ENCODE measurements at regions not wholly inside any gene's neighbourhood (a gene's known extent, or its start where the extent isn't known, plus 50 kb on each side); places are given as distances from the start of the nearest gene placed in this dataset.

- ChIA-PET POLR2A (no interaction called here), CTCF (no interaction called here)
- DNase-seq (ENCODE audit: low read depth, low spot score): no peak
- TF ChIP-seq CTCF (IDR thresholded peaks at IDR 0.05; ENCODE audit: insufficient read depth, low read length, missing control alignments): no peak
- H3K4me3 ChIP-seq (ENCODE audit: low read depth, low read length): no peak overlapping the region
Observed at GRCh38 chr15:55126111-55126510, 70.6 kb downstream of the RSL24D1 start.

GRCh38 chr15:55124616-55125015 is 72.1 kb downstream of the RSL24D1 start:
- no peak for TF ChIP-seq CTCF (IDR thresholded peaks at IDR 0.05; ENCODE audit: insufficient read depth, low read length, missing control alignments)
- no peak for DNase-seq (ENCODE audit: low read depth, low spot score)
- ChIA-PET CTCF (no interaction called here), POLR2A (no interaction called here)
- H3K4me3 ChIP-seq (ENCODE audit: low read depth, low read length): no peak overlapping the region

GRCh38 chr15:55118344-55118870 is 78.3 kb downstream of the RSL24D1 start:
- ChIA-PET CTCF (interaction anchor here (0.7 kb wide), 1 partner anchor 48 kb away, joined by 3 read pairs; no protein-coding TSS in a partner anchor), POLR2A (no interaction called here)
- no peak overlapping the region for H3K4me3 ChIP-seq (ENCODE audit: low read depth, low read length)
- DNase-seq (ENCODE audit: low read depth, low spot score): no peak
- no peak for TF ChIP-seq CTCF (IDR thresholded peaks at IDR 0.05; ENCODE audit: insufficient read depth, low read length, missing control alignments)

- no peak for TF ChIP-seq CTCF (IDR thresholded peaks at IDR 0.05; ENCODE audit: insufficient read depth, low read length, missing control alignments)
- no peak overlapping the region for H3K4me3 ChIP-seq (ENCODE audit: low read depth, low read length)
- CTCF ChIA-PET: no interaction called here
- DNase-seq (ENCODE audit: low read depth, low spot score): no peak
- POLR2A ChIA-PET: no interaction called here
Observed at GRCh38 chr15:55116636-55117035, 80.1 kb downstream of the RSL24D1 start.

- no peak for DNase-seq (ENCODE audit: low read depth, low spot score)
- CTCF ChIA-PET: no interaction called here
- POLR2A ChIA-PET: no interaction called here
- H3K4me3 ChIP-seq (ENCODE audit: low read depth, low read length): no peak overlapping the region
- TF ChIP-seq CTCF (IDR thresholded peaks at IDR 0.05; ENCODE audit: insufficient read depth, low read length, missing control alignments): no peak
Observed at GRCh38 chr15:55113736-55114135, 83.0 kb downstream of the RSL24D1 start.

GRCh38 chr15:55112706-55113105 is 84.0 kb downstream of the RSL24D1 start:
- DNase-seq (ENCODE audit: low read depth, low spot score): no peak
- TF ChIP-seq CTCF (IDR thresholded peaks at IDR 0.05; ENCODE audit: insufficient read depth, low read length, missing control alignments): no peak
- no peak overlapping the region for H3K4me3 ChIP-seq (ENCODE audit: low read depth, low read length)
- CTCF ChIA-PET: no interaction called here
- POLR2A ChIA-PET: no interaction called here

Data from AG04449 (cell line).